MV-4-11 (cell line): ENCODE measurements at regions not wholly inside any gene's neighbourhood (a gene's known extent, or its start where the extent isn't known, plus 50 kb on each side); places are given as distances from the start of the nearest gene placed in this dataset.
"Not testable (repeated sequence)": the region's sequence is repeated elsewhere in the genome, so short reads cannot be mapped to it uniquely, and the experiment has no call there.

ENCODE experiments used
- DNase-seq: peaks from one replicate; lab custom pipeline; 2025; lab: John Stamatoyannopoulos, UW

DNA sequence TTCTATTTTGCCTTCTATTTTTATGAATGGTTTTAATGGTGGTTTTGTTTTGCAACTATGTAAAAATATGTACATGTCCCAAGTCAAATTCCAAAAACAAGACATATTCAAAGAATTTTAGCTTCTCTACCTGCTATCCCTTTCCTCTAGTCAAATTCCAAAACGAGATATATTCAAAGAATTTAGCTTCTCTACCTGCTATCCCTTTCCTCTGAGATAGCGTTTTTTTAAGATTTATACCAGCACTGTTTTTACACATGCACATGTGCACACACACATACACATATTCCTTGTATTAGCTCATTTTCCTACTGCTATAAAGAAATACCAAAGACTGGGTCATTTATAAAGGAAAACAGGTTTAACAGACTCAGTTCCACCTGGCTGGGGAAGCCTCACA is 199.1 kb upstream of the ARL4C start:
- DNase-seq: no peak

DNA sequence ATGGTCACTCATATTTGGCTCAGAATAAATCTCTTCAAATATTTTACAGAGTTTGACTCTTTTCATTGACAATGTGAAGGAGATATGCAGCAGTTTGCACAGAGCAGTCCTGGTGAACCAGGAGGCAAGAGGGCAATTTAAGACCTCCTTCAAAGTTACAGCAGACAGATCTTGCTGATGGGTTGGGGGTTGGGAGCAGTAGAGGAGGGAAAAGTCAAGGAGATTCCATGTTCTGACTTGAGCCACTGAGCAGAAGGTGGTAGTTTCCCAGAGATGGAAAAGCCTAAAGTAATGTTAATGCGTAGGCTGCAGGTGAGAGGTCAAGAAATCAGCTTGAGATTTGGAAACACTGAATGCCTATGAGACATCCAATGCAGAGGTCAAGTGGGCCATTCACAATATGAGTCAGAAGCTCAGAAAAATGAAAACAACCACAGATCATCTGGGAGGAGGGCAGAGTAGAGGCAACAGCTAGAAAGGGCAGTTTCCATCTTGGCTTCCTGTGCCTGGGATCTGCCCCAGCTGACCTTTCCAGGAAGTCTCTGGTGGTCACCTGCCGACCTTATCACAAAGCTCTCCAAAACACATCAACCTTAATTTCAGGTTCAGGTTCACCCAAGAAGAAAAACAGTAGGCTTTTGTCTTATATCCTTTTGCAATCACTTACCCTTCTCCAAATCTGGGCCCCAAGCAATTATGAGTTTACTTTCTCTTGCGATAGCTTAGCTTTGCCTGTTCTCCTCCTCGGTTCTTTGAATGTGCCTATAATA is 197.5 kb upstream of the ARL4C start:
- no peak for DNase-seq

DNA sequence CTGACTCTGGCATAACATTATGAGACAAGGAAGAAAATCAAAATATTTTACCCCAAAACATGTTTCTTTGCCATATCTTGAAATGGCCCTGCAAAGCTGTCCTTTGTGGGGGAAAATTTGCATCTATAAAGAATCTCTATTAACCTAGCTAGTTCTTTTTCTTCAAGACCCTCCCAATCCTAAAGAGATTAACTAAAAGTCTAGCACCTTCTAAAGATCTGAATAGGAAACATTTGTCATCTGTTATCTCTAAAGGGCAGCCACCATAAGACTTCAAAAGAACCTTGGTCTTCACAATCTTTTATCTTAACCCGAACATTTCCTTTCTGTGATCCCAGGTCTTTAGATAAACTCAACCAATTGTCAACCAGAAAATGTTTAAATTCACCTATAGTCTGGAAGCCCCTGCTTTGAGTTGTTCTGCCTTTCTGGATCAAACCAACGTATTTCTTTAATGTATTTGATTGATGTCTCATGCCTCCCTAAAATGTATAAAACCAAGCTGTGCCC is 196.9 kb upstream of the ARL4C start:
- not testable (repeated sequence) for DNase-seq

DNA sequence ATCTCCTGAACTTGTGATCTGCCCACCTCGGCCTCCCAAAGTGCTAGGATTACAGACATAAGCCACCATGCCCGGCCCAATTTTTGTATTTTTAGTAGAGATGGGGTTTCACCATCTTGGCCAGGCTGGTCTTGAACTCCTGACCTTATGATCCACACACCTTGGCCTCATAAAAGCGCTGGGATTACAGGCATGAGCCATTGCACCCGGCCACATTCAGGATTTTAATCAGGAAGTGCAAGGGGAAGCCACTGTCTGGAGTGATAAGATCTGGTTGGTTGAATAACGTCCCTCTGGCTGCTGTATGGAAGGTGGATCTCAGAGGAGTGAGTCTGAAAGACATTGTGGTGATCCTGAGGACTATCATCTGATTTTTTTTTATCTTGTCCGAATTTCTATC is 196.3 kb upstream of the ARL4C start:
- not testable (repeated sequence) for DNase-seq

DNA sequence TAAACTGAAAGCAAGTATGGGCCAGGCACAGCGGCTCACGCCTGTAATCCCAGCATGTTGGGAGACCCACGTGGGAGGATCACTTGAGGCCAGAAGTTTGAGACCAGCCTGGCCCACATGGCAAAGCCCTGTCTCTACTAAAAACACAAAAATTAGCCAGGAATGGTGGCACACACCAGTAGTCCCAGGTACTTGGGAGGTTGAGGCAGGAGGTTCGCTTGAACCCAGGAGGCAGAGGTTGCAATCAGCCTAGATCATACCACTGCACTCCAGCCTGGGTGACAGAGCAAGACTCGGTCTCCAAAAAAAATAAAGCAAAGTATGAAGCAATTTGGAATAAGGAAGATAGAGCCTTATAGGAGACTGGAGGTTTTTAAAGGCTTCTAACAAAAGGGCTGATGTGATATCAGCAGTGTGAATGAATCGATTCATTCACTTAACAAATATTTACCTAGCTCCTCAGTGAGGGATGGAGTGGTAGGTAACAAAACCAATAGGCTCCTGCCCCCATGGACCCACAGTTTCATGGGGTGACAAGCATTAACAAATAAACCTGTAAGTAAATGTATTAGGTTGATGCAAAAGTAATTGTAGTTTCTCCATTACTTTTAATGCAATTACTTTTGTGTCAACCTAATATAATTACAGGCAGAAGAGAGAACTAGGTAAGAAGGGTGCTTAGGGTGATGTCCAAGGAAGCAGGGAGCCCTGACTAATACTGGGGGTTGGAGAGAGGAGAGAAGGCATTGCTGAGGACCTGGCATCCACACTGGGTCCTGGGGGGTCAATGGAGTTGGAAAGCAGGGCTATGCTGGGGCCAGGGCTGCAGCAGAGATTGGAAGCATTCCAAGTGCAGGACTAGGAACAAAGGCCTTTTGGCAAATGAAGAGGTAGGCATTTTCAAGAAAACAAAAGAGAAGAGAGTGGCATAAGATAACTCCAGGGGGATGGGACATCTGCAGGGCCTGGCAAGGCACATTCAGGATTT is 195.4 kb upstream of the ARL4C start:
- DNase-seq: no peak

DNA sequence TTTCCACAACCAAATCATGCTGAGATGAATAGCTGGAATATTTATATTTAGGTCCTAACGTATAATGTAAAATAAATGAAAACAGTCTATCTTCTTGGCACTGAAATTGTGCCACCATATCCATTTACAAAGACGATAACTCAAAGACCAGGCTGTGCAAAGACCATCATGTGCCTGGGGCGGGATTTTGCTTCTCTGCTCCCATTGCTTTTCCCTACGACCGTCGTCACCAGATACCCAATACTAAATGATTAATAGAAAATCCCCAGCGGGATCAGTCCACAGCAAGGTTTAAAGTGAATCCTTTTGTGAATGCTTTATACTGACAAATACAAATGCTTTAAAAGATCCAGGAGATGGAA is 194.3 kb upstream of the ARL4C start:
- DNase-seq: no peak

DNA sequence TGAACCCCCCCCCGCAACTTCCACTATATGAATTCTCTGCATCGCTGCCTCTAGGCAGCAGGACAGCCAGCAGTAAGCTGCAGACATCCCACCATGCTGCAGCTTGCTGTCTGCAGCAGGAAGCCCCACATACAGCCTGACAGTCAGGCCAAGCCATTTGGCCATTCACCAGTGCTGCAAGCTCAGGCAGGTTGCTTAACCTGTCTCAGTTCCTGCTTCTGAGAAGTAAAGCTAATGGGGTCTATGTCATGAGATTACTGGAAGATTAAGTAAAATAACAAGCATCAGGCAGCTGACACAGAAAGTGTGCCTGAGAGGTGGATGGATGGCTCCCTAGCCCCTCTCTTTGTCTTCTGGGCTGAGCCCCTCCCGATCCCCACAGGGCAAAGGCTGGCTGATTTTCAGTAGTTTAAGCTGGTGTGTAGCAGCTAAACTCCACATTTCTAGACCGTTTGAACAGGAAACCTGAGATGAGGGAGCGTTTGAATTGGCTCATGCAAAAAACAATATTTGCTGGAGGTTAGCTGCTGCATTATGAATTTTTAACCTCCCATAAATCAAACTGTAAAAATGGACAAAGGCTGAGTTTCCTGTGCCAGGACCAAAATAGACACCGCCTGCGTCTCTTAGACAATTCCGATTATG is 193.8 kb upstream of the ARL4C start:
- DNase-seq: no peak

DNA sequence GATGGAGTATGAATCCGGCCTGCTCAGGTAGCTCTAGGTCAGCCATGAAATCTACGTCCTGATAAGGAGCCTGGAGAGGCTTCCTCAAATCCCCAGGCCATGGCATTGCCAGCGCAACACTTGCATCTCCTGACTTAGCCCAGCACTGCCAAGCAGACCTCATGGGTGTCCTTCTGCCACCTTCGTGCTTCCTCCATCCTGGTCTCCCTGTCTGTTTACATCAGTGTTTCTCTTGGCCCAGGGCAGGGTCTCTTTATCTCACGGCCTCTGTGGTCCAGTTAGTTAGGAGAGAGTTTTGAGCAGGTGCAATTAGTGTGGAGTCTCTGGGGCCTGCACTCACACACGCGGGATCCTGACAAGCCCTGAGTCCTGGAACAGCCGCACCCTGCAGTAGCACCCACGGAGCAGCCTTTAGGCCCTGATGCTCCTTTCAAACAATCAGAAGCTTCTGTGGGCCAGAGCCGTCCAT is 193.1 kb upstream of the ARL4C start:
- DNase-seq: no peak

DNA sequence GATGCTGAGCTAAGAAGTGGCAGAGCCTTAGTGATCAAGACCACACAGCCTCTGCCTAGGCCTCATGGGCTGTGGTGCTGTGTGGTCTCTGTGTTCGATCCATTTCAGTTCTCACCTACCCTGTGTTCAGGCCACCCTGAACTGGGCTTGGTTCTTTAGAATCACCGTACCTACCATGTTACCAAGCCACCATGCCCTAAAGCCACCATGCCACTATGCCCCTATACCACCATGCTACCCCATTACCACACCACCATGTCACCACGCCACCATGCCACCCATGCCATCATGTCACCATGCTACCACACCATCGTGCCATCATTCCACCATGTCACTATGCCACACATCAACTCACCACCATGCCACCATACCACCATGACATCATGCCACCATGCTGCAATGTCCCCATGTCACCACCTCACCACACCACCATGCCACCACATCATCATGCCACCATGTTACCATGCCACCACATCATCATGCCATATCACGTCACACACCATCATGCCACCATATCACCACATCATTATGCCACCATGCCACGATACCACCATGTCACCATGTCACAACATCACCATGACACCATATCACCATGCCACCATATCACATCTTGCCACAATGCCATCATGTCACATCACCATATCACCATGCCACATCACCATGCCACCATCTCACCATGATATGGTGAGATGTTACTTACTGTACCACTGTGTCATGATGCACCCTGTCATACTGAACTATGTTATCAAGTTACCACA is 191.0 kb upstream of the ARL4C start:
- no peak for DNase-seq

DNA sequence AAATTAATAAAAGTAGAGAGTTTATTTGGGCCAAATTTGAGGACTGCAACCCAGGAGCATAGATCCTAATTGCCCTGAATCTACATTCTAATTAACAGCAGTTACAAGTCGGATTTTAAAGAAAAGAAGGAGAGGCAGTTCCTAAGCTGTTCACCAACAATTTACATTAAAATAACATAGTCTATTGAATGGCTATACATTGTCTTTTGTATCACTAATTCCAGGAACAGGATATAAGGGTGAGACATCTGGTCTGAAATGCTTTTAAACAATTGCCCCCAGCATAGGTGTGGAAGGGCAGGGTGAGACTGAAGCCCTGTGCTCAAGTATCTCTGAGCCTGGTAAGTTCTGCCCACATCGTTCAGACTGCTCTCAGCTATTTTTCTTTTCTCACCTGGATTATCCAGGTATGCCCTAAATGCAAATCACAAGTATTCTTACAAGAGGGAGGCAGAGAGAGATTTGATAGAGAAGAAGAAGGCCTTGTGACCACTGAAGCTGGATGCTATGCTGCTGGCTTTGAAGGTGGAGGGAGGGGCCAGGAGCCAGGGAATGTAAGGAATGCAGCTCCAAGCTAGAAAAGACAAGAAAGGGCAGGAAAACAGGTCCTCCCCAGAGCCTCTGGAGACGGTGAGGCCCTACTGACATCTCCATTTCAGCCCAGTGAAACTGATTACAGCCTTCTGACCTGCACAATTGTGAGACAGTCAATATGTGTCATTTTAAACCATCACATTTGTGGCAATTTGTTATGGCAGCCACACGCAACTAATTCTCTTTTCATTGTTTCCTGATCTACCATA is 189.4 kb upstream of the ARL4C start:
- DNase-seq: no peak

DNA sequence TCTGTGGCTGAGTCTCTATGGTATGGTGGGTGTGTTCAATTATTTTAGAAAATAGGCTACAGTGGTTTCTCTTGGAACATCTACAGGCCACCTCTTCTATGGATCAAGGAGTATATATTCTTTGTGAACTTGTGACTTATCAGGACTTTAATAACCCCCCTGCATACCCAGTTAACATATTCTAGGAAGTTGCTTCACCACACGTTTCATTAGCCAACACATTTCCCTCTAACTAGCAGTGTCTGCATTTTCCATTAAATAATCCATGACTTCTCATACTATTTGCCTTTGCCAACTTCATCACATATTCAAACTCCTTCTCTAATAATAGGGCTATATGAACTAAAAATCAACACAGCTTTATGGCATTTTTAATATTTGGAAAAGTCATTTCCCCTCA is 187.6 kb upstream of the ARL4C start:
- no peak for DNase-seq

DNA sequence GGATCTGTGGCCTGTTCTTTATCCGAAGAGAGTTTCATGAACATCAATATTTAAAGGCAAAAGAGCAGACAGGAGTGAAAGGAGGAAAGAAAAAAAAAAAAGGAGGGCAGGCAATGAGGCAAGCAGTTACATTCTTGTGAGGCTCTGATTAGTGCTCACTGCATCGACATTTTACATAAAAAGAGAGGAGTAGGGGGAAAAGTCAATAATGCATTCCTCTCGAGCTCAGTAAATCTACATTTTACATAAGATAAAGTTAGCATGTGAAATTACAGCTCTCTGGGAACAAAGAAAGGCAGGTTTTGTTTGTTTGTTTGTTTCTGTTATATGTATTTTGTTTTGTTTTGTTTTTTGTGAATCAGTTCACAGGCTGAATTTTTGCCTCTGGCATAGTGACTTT is 187.1 kb upstream of the ARL4C start:
- DNase-seq: no peak

DNA sequence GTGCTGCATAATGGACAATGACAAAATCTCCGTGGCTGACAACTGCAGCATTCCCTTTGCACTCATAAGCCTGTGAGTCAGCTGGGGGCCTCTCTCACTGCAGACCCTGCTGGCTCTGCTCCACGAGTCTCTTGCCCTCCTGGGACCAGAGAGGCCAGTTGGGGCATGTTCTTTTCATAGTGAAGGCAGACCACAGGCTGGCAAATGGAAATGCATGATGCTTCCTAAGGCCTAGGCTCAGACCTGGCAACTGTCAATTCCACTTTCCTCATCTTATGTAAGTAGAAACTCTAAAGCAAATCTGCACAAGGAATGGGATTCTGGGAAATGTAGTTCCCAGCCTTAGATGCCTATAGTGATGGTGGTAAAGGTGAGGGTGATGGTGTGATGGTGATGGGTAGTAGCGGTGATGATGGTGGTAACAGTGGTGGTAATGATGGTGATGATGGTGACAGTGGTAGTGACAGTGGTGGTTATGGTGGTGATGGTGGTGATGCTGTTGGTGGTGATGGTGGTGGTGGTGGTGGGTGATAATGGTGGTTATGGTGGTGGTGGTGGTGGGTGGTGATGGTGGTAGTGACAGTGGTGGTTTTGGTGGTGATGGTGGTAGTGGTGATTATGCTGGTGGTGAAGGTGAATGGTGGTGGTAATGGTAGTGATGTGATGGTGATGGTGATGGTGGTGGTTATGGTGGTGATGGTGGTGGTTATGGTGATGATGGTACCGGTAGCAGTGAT is 185.8 kb upstream of the ARL4C start:
- no peak for DNase-seq

DNA sequence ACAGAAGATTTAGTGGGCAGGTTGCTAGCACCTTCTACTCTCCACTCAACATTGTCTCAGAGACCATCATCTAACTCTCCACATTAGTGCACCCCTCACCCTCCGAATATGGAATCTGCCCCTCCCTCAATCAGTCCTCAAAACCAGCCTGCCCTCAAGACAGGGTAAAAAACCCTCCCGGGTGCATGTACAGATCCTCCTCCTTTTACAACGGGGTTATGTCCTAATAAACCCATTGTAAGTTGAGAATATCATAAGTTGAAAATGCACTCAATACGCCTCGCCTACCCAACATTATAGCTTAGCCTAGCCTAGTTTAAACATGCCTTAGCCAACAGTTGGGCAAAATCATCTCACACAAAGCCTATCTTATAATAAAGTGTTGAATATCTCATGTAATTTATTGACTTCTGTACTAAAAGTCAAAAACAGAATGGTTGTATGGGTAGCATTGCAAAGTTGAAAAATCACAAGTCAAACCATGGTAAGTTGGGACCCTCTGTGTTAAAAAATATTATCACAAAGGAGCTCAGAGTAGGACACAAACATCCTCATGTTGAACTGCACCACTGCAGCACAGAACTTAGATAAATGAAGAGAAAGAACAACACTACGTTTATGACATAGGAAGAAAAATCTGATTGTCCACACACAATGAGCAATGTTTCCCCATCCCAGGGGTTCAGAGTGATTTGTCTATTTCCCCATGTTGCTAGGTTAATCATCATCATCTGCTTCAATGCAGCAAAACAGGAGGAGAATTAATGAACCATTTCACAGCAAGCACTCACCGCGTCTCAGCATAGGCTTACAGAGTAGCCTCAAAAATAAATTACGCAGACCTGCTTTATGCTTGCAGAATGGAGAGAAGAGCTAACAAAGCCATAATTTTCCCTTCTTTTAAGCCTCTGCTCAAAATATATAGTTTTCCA is 184.1 kb upstream of the ARL4C start:
- DNase-seq: no peak

DNA sequence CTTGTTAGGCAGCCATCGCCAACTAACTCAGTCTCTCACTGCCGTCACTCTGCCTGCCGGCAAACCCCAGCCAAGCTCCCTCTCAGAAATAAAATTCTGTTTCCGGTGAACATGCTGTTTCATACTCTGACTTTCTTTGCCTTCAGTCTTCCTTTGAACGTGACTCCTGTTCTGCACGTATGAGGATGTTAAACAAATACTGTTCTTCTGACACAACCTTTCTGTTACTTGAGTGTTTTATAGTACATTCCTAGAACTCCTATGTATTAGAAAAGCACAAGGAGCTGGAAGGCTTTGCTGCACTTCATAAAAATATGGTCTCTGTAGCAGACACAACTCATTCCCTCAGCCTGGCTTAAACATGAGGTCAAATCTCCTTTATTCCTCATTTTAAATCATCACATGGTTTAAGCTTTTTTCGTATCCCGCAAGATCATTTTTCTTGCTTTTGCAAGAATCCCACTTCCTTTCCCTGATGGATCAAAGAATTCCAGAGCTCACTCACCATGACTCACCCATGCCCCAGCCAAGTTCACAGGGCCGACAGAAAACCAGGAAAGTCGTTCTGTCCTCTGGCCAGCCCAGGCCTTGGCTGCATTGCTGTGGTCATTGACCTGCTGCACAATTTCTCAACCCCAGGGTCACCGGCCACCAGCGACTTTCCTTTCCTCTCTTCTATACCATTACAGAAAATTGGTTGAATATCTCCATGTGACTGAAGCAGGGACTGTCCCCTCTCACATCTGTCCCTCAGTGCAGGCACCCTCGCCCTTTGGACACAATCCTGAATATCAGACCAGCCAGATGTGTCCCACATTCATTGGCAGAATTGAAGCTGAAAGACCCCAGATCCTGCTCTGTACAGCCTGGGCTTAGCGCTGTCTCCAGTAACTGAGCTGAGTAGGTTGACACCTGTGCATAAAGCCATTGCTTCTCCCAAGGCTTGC is 183.1 kb upstream of the ARL4C start:
- no peak for DNase-seq

DNA sequence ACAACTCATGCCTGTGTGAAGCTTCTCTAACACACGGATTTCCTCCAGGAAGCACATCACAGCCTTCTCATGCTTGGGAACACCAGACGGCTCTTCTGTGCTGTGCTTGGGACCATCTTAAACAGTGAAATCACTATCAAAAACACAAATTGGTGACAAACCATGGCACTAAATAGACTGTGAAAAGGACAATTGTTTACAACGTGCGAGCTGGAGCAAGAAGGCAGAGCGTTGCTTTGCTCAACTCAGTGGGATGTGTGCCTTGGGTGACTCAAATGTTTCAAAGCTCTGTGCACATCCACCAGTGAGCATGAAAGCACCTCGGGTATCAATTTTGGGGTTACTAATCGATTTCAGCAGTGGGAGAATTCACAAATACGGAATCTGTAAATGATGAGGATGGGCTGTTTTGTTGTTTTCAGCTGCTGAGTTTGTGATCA is 182.4 kb upstream of the ARL4C start:
- DNase-seq: no peak

DNA sequence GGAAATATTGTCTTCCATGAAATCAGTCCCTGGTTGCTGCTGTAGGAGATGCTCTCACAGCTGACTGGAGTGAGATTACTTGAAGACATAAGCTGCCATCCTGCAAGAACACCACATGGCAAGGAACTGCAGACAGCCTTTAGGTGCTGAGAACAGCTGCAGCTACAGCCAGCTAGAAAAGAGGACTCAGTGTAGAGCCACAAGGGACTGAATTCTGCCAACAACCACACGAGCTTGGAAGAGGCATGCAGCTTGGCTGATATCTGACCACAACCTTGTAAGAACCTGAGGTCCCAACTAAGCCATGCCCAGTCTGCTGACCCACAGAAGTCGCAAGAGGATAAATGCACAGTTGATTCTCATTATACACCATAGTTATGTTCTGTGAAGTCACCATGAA is 181.8 kb upstream of the ARL4C start:
- no peak for DNase-seq
